Mammary epithelial cell (primary cell): ENCODE measurements at regions not wholly inside any gene's neighbourhood (a gene's known extent, or its start where the extent isn't known, plus 50 kb on each side); places are given as distances from the start of the nearest gene placed in this dataset.

Experiments
- CTCF ChIP-seq, 2 donors: IDR thresholded peaks in 1 of 2; conservative IDR thresholded peaks in 1 of 2; 2 replicates each; pipeline ENCODE4 v1.5.1; 2011 to 2012; ENCODE audit warnings: inconsistent platforms in 2 of 2, low read length in 2 of 2, mild to moderate bottlenecking in 2 of 2, control low read depth in 1 of 2, low read depth in 1 of 2; ENCODE audit not compliant: insufficient read depth in 1 of 2; ENCODE audit errors: extremely low read depth in 1 of 2
- EZH2 ChIP-seq: IDR thresholded peaks from 2 replicates; pipeline ENCODE4 v1.6.1; 2012; ENCODE audit warnings: low read length, inconsistent platforms, borderline replicate concordance

GRCh38 chr9:14554886-14555285 lies 138.3 kb downstream of the ZDHHC21 start:
- TF ChIP-seq CTCF (conservative IDR thresholded peaks at IDR 0.05 in 1 of 2, IDR thresholded peaks at IDR 0.05 in 1 of 2; ENCODE audit: extremely low read depth in 1 of 2, insufficient read depth in 1 of 2, low read depth in 1 of 2, low read length in 2 of 2), result no peak
- TF ChIP-seq EZH2, result no peak
